Glomerular endothelial cell (primary cell): ENCODE measurements at regions not wholly inside any gene's neighbourhood (a gene's known extent, or its start where the extent isn't known, plus 50 kb on each side); places are given as distances from the start of the nearest gene placed in this dataset.
A peak's percentile ranks its signal among the peaks of the same experiment; 100 is the strongest.

ENCODE experiments used
- DNase-seq: peaks from one replicate; pipeline ENCODE4 v3.0.0-alpha.2; 2011; ENCODE audit warnings: low read depth, low spot score; ENCODE audit errors: extremely low read depth

GRCh38 chr14:100658181-100658886 is 68.4 kb upstream of the DLK1 start:
- DNase-seq = no peak

GRCh38 chr14:100659345-100660001 is 67.2 kb upstream of the DLK1 start:
- no peak for DNase-seq

- DNase-seq = no peak
These were observed 66.2 kb upstream of the DLK1 start for GRCh38 chr14:100660498-100660881.

- no peak for DNase-seq
These were observed 65.6 kb upstream of the DLK1 start for GRCh38 chr14:100660882-100661635.

GRCh38 chr14:100662879-100663760 is 63.6 kb upstream of the DLK1 start:
- DNase-seq = peak; percentile 52

- DNase-seq = no peak
These were observed 63.0 kb upstream of the DLK1 start for GRCh38 chr14:100663761-100664052.

- DNase-seq = no peak
These were observed 62.5 kb upstream of the DLK1 start for GRCh38 chr14:100664231-100664630.

GRCh38 chr14:100664841-100665510 is 61.7 kb upstream of the DLK1 start:
- no peak for DNase-seq

- no peak for DNase-seq
These were observed 61.1 kb upstream of the DLK1 start for GRCh38 chr14:100665511-100666032.

- DNase-seq = no peak
These were observed 60.3 kb upstream of the DLK1 start for GRCh38 chr14:100666403-100666802.

- DNase-seq = no peak
These were observed 59.8 kb upstream of the DLK1 start for GRCh38 chr14:100666851-100667250.

- no peak for DNase-seq
These were observed 59.0 kb upstream of the DLK1 start for GRCh38 chr14:100667656-100668055.

- DNase-seq = no peak
These were observed 58.3 kb upstream of the DLK1 start for GRCh38 chr14:100668352-100668751.

- no peak for DNase-seq
These were observed 57.7 kb upstream of the DLK1 start for GRCh38 chr14:100669011-100669412.

- no peak for DNase-seq
These were observed 57.2 kb upstream of the DLK1 start for GRCh38 chr14:100669468-100669867.

GRCh38 chr14:100670017-100670752 is 56.5 kb upstream of the DLK1 start:
- DNase-seq = no peak

GRCh38 chr14:100670753-100671049 is 56.0 kb upstream of the DLK1 start:
- DNase-seq = no peak

GRCh38 chr14:100671386-100671901 is 55.2 kb upstream of the DLK1 start:
- no peak for DNase-seq

GRCh38 chr14:100671906-100672305 is 54.8 kb upstream of the DLK1 start:
- DNase-seq = no peak
